Right lobe of liver (tissue), 6 donors: ENCODE measurements at regions not wholly inside any gene's neighbourhood (a gene's known extent, or its start where the extent isn't known, plus 50 kb on each side); places are given as distances from the start of the nearest gene placed in this dataset.

Experiments
- ATAC-seq, 4 donors: fragments of 200-7000 bp; cut with Tn5 transposase; one replicate each; pipeline ENCODE4 v1.9.1; 2020; ENCODE audit warnings: mild to moderate bottlenecking in 4 of 4, moderate library complexity in 4 of 4
- DNase-seq, 3 donors: peaks; one replicate each; pipeline ENCODE4 v3.0.0-alpha.2; 2020
- H3K27ac ChIP-seq, 3 donors: fragments of 200-600 bp; one replicate each; pipeline ENCODE4 v1.8.0; 2022
- H3K27me3 ChIP-seq, 2 donors: fragments of 200-600 bp; one replicate each; pipeline ENCODE4 v1.8.0; 2022
- H3K36me3 ChIP-seq, 4 donors: fragments of 200-600 bp; sonication (generic) in 1 of 4; one replicate each; pipeline versions ENCODE4 v1.5.1 to v1.8.0; 2017 to 2022; ENCODE audit warnings: control low read depth in 1 of 4
- H3K4me1 ChIP-seq, 4 donors: fragments of 200-600 bp; sonication (generic) in 1 of 4; one replicate each; pipeline versions ENCODE4 v1.5.1 to v1.8.0; 2017 to 2022; ENCODE audit warnings: control low read depth in 1 of 4
- H3K4me3 ChIP-seq, 3 donors: fragments of 200-600 bp; one replicate each; pipeline ENCODE4 v1.8.0; 2022
- H3K9me3 ChIP-seq, 4 donors: fragments of 200-600 bp; sonication (generic) in 1 of 4; one replicate each; pipeline versions ENCODE4 v1.5.1 to v1.8.0; 2017 to 2022; ENCODE audit warnings: control low read depth in 1 of 4
- POLR2A ChIP-seq: fragments of 450-650 bp; IDR thresholded peaks from one replicate; pipeline ENCODE4 v1.6.1; 2017; ENCODE audit warnings: antibody characterized with exemption, mild to moderate bottlenecking
- WGBS: methylation state at CpG from one replicate; pipeline ENCODE4 v1.1.6; 2018; ENCODE audit warnings: low coverage, low lambda C conversion rate; ENCODE audit not compliant: insufficient coverage; ENCODE audit errors: missing lambda C conversion rate; 5-methylcytosine and 5-hydroxymethylcytosine counted together
- intact Hi-C, 2 donors: fragments of 100-400 bp; cut with DNase I; formaldehyde crosslinking; loops; one replicate each; pipeline versions ENCODE4 v1.11.2 to v1.14.1; 2022
- TF ChIP-seq, protein P1 (sequence below), 4 donors: fragments of 200-600 bp in 3 of 4; fragments of 450-650 bp in 1 of 4; IDR thresholded peaks; one replicate each; pipeline versions ENCODE4 v1.5.1 to v1.8.0; 2016 to 2022; ENCODE audit warnings: antibody characterized with exemption in 4 of 4, mild to moderate bottlenecking in 2 of 4
- donor health status: DM: no; HTN: yes; CAD: no.
- donor health status: DM: no; HTN: no; CAD: no.
- donor health status: DM: no; HTN: no; CAD: no.
- donor health status: DM: no; HTN: yes; CAD: no.
- donor health status: DM: no; HTN: yes; CAD: no.

DNA sequence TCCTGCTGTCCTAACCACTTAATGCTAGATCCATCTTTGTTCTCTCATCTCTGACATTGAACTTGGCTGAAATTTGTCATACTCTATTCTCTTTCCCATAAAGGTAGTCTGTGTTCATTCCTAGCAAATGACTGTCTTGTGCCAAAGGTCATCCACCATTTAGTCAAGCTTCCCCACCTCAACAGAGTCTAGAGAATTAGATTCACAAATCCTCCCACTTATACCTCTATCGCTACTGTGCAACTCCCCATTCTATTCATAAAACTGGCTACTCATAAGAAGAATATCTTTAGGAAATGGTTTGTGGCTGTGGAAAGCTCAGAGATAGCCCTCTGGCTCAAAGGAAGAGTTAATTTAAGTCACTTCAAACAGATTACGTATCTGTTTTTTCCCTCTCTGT is 59.7 kb upstream of the MBNL1 start:
- H3K27ac ChIP-seq: no peak overlapping the region
- no peak for DNase-seq
- TF ChIP-seq, protein P1, sequence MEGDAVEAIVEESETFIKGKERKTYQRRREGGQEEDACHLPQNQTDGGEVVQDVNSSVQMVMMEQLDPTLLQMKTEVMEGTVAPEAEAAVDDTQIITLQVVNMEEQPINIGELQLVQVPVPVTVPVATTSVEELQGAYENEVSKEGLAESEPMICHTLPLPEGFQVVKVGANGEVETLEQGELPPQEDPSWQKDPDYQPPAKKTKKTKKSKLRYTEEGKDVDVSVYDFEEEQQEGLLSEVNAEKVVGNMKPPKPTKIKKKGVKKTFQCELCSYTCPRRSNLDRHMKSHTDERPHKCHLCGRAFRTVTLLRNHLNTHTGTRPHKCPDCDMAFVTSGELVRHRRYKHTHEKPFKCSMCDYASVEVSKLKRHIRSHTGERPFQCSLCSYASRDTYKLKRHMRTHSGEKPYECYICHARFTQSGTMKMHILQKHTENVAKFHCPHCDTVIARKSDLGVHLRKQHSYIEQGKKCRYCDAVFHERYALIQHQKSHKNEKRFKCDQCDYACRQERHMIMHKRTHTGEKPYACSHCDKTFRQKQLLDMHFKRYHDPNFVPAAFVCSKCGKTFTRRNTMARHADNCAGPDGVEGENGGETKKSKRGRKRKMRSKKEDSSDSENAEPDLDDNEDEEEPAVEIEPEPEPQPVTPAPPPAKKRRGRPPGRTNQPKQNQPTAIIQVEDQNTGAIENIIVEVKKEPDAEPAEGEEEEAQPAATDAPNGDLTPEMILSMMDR (IDR thresholded peaks at IDR 0.05): no peak
- TF ChIP-seq POLR2A: no peak
- no peaks in the 10 kb centered on the region for H3K36me3 ChIP-seq
- H3K4me3 ChIP-seq: no peak overlapping the region
- 85% methylated on average over 2 of the region's 2 CpGs for WGBS
- H3K4me1 ChIP-seq: no peaks in the 10 kb centered on the region
- H3K27me3 ChIP-seq: no peaks in the 10 kb centered on the region
- no peaks in the 10 kb centered on the region for H3K9me3 ChIP-seq
- no peak for ATAC-seq
- intact Hi-C loops: no loop called here

DNA sequence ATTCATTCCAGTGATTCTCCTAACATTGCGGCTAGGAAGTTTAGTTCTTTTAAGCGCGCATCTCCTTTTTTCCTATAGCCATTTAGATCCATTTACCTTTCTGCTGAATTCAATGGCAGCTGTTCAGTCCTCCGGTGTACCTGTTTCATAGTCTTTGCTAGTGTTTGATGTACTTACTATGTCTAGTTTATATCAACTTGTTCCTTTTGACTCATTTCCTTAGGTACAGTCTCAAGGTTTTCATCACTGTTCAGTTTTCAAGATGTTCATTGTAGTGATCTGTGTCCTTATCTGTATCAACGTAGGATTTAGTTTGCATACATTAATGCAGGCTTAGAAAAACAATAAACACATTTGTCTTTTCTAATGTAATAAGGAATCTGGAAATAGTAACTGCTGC is 59.0 kb upstream of the MBNL1 start:
- ATAC-seq: no peak
- Histone ChIP-seq H3K9me3 (no peaks in the 10 kb centered on the region), H3K27ac (no peak overlapping the region), H3K4me1 (no peaks in the 10 kb centered on the region), H3K36me3 (no peaks in the 10 kb centered on the region), H3K4me3 (no peak overlapping the region), H3K27me3 (no peaks in the 10 kb centered on the region)
- 71% methylated on average over 5 of the region's 5 CpGs for WGBS
- TF ChIP-seq POLR2A: no peak
- TF ChIP-seq, protein P1 (IDR thresholded peaks at IDR 0.05): no peak
- intact Hi-C loops: no loop called here
- no peak for DNase-seq

DNA sequence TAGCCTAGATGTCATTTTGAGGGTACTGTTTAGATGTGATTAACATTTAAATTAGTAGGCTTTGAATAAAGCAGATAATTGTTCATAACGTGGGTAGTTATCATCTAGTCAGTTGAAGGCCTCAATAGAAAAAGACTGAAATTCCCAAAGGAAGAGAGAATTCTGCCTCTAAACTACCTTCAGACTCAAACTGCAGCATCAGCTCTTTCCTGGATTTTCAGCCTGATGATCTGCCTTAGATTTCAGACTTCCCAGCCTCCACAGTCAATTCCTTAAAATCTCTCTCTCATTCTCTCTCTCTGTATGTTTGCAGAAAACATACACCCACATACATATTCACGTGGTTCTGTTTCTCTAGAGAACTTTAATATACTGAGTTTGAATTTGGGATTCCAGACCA is 58.0 kb upstream of the MBNL1 start:
- Histone ChIP-seq H3K27ac (no peak overlapping the region), H3K9me3 (no peaks in the 10 kb centered on the region), H3K4me3 (no peak overlapping the region), H3K36me3 (no peaks in the 10 kb centered on the region), H3K4me1 (no peaks in the 10 kb centered on the region), H3K27me3 (no peaks in the 10 kb centered on the region)
- DNase-seq: no peak
- intact Hi-C loops: no loop called here
- 95% methylated on average over 2 of the region's 2 CpGs for WGBS
- ATAC-seq: no peak
- TF ChIP-seq POLR2A: no peak
- TF ChIP-seq, protein P1 (IDR thresholded peaks at IDR 0.05): no peak

GRCh38 chr3:152211655-152212054 is 57.1 kb upstream of the MBNL1 start:
- no peak overlapping the region for H3K27ac ChIP-seq
- intact Hi-C loops: no loop called here
- no peak for DNase-seq
- no peaks in the 10 kb centered on the region for H3K4me1 ChIP-seq
- H3K36me3 ChIP-seq: no peaks in the 10 kb centered on the region
- WGBS: 43% methylated on average over 1 of the region's 1 CpG
- H3K27me3 ChIP-seq: no peaks in the 10 kb centered on the region
- ATAC-seq: no peak
- H3K9me3 ChIP-seq: no peaks in the 10 kb centered on the region
- TF ChIP-seq, protein P1 (IDR thresholded peaks at IDR 0.05): no peak
- no peak for TF ChIP-seq POLR2A
- no peak overlapping the region for H3K4me3 ChIP-seq

- no peak for ATAC-seq
- Histone ChIP-seq H3K27me3 (no peaks in the 10 kb centered on the region), H3K4me3 (no peak overlapping the region), H3K27ac (no peak overlapping the region), H3K36me3 (no peaks in the 10 kb centered on the region), H3K9me3 (no peaks in the 10 kb centered on the region), H3K4me1 (no peaks in the 10 kb centered on the region)
- intact Hi-C loops: no loop called here
- TF ChIP-seq, protein P1 (IDR thresholded peaks at IDR 0.05): no peak
- TF ChIP-seq POLR2A: no peak
- no peak for DNase-seq
Measured at GRCh38 chr3:152213203-152213602, 55.5 kb upstream of the MBNL1 start.
